ENCODE measurements at regions not wholly inside any gene's neighbourhood (a gene's known extent, or its start where the extent isn't known, plus 50 kb on each side); places are given as distances from the start of the nearest gene placed in this dataset.
A peak's percentile ranks its signal among the peaks of the same experiment; 100 is the strongest.

DNA sequence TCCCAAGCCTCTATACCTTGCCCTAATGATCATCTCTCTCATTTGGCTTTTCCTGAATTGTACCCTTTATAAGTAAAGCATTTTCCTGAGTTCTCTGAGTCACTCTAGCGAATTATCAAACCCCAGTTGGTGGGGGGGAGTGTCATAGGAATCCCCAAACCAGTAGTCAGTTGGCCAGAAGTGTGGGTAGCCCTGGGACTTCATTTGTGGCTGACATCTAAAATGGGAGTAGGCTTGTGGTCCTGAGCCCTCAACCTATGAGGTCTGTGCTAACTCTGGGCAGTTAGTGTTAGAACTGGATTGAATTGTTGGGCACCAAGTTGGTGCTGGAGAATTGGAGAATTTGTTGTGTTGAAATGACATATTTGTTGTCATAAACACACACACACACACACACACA lies 91.3 kb downstream of the BBS10 start:
- DNase-seq: no peak

DNA sequence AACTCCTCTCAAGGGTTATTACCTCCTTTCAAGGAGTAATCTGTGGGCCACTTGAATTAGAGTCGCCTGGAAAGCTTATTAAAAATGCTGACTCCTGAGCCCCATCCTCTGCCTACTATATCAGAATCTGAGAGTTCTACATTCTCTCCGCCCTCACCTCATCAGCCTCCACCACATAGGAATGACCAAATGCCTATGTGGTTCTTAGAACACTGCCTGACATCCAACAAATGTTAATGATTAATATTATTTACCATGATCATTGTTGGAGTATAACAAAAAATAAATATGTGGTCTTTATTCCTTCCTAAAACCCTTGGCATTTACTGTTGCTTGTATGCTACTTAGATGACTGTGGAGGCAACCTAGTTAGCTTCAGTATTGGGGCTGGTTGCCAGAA lies 91.9 kb downstream of the BBS10 start:
- DNase-seq: no peak

DNA sequence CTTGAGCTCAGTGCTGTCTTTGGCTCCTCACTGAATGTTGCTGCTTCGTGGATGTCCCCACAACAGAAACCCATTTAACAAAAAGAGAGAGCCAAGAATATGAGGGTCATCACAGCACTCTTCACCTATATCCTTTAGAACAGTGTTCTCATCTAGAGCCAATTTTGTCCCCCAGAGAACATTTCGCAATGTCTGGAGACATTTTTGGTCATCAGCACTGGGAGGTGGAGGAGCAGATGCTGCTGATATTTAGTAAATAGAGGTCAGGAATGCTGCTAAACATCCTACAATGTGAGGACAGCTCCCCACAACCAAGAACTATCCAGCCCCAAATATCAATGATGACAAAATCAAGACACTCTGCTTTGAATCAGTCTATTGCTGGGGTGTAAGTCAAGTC lies 92.5 kb downstream of the BBS10 start:
- DNase-seq: no peak

DNA sequence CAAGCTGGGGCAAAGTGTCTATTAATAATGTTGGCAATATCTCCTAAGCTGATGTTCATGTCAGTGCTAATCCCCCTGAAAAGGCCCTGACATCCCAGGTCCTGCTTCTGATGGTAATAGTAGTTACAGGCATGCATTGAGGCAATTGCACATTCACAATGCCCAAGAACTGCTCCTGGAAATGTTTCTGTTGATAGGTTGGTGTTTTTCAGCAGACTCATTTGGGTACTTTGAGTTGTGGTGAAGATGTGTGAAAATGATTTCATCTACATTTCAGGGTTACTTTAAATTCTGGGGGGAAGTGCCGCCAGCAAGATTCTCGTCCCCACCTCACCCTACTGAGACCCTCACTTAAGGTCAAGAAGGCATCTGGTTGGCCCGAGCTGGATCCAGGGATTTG lies 92.9 kb downstream of the BBS10 start:
- peak in 1 of 5 experiments; percentile 69 for DNase-seq

DNA sequence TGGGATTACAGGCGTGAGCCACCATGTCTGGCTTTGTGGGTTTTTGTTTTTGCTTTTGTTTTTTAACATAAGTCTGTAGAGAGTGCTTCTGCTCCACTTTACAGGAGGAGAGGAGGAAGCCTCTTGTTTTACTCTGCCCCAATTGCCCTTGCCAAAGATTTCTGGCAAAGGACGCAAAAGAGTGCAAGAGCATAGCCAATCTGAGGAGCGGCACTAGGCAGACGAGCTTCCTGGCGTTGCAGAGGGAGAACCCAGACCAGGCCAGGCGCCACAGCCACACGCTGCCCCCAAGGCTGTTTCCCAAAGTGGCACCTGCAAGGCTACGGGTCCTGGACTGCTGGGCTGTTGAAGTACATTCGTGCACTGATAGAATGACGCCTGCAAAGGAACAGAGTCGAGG lies 96.2 kb downstream of the BBS10 start:
- no peak for DNase-seq

DNA sequence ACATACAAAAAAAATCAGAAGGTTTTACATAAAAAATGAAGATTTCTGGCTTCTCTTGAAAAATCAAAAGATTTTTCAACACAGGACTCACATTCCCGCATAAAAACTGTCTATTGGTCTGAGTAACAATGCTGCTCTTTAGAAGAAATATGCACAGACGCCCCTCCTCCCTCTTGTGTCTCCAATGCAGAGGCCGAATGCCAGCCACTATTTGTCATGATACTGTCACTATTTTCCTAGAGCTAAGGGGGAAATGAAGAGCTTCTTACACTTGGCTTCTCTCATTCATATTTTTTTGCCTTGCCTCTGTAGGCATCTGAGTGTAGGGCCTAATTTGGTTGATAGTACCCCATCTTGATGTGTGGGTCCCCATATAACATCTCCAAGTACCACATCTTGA lies 98.0 kb downstream of the BBS10 start:
- DNase-seq: no peak

DNA sequence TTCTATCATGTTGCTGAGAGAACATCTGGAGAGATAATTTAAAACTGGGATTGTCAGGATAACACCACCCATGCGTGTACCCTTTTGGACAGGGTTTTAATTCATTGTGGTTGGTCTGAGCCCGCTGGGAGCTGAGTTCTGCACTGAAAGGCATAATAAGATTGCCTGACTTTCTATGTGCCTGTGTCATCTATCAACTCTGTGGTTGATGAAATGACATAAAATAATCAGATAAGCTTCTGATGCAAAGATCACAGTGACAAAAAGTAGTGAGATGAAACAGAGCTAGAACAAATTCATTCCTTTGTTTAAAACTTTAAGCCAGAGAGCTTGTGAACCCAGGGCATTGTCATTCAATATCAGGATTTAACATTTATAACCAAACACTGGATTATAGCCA lies 98.7 kb downstream of the BBS10 start:
- peak in 1 of 5 experiments; percentile 80 for DNase-seq

DNA sequence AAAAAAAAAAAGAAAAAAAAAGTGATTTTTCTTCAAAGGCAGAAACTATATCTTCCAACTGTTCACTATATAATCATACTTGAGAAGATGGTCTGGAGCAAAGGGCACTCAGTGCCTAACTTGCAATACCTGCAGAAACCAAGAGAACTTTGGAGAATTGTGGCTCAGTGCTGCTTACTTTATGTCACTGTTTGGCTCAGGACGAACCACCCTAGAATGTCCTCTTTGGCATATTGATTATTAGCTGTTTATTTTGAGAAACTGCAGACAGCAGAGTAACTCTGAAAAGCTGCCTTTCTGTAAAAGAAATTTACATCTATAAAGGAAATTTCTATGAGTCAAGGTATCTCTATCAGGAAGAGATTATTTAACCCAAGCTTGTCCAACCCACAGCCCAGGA lies 100.2 kb downstream of the BBS10 start:
- no peak for DNase-seq

DNA sequence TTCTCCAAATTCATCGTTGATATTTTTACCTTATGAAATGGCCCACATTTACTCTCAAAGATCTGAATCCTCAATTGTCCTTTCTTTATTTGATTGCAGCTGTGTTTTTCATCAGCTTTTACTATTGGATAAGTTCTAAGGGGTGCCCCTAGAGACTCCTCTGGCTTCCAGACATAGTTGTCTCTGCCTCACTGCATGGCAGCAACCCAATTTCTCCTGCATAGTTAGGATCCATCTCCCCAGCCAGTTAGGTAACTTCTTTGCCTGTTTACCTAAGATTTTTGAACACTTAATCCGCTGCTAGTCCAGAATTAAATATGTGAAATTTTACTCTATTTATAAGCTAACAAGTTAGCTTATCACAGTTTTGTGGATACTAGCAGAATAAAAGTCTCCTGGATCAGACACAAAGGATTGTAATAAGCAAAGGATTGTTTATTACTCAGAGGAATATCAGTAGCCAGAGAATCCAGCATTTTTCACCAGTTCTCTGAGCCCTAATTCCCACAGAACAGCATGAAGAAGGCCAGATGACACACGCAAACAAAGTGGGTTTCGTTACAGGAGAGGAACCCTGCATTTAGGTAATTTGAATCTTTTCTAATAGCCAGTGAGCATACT lies 101.1 kb downstream of the BBS10 start:
- no peak for DNase-seq

DNA sequence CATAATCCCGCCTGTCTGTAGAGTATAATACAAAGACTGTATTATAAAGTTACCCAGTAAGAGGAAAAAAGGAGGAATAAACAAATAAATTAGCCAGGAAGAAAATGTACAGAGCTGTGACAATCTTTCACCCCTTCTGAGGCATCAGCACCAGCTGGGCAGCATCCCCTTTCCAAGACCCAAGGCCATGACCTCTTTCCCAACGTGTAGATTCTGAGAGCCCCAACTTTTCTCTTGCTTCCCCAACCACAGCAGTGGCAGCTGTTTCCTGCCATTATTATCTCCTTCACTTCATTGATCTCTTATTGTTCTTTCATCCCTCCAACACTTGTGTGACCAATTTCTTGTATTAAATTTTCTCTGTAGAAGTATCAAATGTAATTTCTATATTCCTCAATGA lies 101.6 kb downstream of the BBS10 start:
- DNase-seq: no peak

DNA sequence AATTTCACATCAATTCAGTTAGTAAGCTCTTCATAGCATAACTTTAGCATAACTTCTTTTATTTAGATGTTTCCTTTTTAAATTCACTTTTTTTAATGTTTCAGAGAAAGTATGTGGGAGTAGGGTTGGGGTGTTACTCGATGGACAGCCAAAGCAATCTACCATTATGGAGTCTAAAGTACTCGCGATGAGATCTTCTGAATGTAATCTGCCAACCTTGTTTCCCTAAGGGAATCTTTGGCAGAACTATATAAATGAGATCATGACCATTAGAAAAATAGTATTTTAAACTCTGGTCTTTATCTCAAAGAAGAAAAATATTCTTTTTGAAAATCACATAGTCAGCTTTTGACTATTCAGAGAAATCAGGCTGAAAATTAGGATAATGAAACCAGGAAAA lies 103.9 kb downstream of the BBS10 start:
- no peak for DNase-seq

DNA sequence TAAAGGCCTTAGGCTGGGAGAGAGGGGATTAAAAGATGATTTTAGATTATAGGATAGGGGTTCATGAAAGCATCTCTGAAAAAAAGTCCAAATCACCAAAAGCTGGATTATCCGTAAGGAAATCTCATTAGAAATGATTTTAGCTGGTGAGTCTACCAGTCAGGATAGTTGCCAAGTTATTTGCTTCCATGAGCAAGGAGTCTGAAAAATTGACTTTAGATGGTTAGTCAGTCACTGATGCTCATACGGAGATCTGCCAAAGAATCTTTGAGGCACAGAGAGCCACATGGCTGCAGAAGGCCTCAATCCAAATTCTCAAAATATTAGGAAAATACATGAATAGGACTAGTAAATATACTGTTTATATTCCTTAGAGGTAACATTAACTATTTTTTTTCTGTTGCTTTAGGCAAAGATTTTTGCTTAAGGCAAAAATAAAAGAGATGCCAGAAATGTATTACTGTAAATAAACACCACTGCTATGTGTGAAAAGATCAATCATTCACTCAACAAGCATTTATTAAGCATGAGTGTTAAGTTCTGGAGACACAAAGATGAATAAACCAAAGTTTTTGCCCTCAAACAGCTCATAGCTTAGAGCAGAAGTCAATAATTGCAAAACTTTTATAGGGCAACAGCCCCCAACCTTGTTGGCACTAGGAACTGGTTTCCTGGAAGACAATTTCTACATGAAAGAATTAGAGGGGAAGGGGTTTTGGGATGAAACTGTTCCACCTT lies 105.2 kb downstream of the BBS10 start:
- no peak for DNase-seq

DNA sequence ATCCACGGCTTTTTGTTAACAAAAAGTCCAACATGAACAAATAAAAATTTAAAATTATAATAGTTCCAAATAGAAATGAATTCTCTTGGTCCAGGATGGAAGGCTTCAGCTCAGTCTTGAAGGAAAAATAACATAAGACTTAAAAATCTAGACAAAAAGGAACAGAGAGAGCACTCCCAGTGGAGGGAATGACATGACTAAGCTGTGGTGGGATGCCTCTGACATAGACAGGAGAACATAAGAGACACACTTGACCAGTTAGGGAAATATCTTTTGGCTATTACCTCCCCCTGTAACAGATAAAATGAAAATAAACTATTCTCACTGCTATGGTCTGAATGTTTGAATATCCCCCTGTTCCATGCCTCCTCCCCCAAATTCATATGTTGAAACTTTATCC lies 106.8 kb downstream of the BBS10 start:
- no peak for DNase-seq

DNA sequence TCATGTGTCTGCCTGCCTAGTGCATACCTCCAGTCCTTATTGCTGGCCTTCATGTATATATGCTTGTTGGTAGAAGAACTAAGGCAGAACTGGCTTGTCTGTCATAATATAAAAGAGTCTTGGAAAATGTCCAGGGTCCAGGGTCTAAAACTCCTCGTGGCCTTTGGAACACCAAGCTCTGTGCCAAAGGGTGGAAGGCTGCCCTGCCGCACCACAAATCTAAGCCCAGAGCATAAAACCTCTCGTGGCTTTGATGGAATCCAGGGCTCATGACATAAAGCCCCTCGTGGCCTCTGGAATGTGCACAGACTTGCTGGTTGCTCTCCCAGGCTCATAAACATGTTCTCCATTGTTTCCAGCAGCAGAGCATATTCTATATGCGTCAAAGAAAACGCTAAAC lies 107.9 kb downstream of the BBS10 start:
- no peak for DNase-seq

DNA sequence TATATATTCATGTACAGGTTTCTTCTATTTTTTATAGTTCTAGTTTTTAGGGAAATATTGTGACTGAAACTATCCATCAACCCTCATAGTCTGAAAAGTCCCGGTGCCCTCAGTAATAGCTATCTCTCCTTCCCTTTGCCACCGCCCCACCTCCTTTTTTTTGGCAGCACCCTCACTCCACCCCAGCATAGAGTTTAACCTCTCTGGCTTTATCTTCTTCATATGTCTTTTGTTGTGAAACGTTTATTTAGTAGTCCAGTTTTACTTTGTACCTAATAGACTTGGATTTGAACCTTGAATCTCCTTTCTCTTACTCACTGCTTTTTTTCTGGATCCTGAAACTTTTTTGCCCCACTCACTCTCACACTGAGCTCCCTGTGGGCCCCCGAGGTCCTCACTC lies 109.5 kb downstream of the BBS10 start:
- no peak for DNase-seq

DNA sequence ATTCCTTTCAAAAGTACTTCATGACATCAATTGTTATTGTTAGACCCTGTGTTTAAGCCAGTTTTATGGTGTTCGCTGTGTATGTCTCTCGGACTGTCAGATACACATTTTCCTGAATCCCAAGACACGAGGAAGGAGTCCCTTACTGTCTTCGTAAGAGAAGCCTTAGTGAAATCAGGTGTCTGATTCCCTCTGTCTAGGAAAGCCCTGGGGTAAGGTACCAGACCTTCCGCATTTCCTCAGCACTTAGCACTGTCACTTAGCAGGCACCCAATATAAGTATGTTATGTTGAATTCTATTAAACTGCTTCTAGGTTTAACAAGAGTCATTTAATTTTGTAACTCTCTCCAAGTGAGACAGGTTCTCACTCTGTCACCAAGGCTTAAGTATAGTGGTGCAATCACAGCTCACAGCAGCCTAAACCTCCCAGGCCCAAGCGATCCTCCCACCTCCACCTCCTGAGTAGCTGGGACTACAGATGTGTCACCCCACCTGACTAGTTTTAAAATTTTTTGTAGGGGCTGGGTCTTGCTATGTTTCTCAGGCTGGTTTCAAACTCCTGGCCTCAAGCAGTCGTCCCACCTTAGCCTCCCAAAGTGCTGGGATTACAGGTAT lies 111.0 kb downstream of the BBS10 start:
- no peak for DNase-seq

DNA sequence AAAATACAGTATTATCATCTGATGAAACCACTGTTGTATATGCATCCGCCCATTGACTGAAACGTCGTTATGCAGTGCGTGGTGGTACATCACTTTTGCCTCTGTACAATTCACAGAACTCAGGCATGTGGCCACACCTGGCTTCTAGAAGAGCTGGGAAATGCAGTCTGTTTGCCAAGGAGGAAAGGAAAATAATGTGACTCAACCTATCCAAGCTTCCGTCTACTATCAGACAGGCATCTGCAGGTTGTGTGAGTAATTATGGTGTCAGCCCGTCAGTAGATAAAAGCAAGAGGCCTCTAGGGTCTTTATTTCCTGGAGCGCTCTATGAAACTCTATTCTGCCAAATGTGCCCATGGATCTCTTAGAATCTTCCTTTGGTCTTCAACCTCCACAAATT lies 111.6 kb downstream of the BBS10 start:
- DNase-seq: no peak

DNA sequence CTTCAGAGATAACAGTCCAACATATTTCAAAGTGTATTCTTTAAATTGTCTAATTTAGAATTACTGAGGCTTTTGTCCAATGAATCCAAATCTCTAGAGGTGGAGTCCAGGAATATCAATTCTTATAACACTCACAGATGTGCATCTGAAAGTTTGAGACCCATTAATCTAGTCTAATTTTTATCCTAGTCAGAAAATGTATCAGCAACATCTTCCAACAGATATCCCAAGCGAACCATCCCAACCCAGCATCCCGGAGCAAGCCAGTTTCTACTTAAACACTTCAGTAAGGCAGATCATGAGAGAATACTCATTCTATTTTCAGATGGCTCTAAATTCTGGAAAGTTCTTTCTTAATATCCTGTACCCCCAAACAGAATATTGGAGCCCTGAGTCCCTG lies 113.5 kb downstream of the BBS10 start:
- no peak for DNase-seq

DNA sequence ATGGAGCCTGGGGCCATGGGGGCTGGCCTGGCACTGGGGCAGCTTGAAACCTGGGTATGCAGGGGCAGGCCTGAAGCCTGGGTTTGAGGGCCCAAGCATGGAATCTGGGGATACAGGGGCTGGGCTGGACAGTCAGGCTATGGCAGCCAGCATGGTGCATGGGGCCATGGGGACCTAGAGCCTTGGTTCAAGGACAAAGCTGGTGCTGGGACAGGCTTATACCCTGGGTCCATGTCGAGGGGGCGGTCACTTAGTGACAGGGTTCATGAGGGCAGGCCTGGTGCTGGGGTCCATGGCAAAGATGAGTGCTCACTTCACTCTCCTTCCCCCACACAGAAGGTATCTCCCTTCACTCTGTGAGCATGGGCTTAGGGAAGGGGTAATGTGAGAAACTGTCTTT lies 116.2 kb downstream of the BBS10 start:
- no peak for DNase-seq

DNA sequence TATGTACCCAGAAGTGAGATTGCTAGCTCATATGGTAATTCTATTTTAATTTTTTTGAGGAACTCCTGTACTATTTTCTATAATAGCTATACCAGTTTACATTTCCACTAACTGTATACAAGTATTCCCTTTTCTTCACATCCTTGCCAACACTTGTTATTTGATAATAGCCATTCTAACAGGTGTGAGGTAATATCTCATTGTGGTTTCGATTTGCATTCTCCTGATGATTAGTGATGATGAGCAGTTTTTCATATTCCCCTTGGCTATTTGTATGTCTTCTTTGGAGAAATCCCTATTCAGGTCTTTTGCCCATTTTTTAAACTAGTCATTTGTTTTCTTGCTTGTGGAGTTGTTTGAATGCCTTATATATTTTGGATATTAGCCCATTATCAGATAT lies 121.3 kb downstream of the BBS10 start:
- no peak for DNase-seq

DNA sequence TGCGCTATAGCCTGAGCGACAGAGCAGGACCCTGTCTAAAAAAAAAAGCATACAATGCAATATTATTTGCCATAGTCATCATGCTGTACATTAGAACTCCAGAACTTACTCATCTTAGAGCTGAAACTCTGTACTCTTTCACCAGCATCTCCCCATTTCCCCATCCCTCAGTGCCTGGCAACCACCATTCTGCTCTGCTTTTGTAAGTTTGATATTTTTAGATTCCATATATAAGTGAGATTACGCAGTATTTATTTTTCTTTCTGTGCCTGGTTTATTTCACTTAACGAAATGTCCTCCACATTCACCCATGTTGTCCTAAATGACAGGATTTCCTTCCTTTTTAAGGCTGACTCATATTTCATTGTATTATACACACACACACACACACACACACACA lies 121.8 kb downstream of the BBS10 start:
- DNase-seq: peak in 1 of 5 experiments; percentile 9

DNA sequence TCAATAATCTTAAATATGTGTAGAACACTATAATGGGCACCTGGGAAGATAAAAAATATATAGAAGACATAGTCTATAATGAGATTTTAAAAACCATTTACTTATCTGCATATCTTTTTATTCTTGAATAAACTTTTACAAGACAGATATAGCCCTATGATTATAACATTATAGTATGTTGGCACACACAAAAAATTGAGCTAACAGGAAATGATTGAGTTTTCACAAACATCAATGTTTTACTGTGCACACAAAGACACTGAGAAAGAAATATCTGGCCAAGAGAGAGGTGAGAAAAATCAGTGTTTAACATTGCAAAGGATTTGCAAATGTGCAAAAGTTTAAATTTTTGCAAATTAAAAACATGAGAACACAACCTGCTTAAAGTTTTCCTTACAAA lies 124.3 kb downstream of the BBS10 start:
- no peak for DNase-seq

DNA sequence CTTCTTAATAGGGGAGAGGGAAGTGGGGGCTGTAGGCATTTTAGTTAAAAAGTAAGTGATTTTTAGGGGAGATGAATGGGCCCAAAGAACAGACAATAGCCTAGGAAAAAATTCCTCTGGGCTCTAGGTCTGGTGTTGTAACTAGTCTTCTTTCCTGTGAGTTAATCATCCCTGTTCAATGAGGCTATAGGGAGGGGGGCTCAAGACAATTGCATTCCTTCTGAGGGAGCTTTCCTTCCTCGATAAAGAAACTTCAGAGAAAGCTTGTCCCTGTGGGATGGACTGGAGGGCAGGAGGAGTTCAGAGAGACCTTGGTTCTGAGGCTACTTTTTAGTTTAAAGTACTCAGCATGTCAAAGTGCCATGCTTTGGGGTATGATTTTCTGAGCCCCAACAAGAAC lies 127.2 kb downstream of the BBS10 start:
- DNase-seq: no peak

DNA sequence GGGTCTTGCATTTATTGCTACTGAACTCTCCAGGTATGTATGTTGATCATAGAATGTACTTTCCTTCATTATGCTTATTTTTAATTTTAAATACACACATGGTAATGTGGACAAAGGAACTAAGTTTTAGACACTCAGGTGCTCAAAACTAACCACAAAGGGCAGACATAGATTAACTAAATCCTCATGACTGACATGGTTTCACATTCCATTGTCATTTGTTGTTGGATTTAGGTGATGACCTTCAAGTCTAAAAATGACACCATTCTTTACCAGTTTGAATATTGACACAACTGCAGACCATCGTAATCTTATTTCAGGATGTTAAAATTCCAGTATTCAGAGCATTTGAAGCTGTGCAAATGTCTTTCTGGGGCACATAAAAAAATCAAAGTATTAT lies 128.4 kb downstream of the BBS10 start:
- DNase-seq: no peak

Measured in T-helper 2 cell (primary cell).